Caki2 (cell line): ENCODE measurements at regions not wholly inside any gene's neighbourhood (a gene's known extent, or its start where the extent isn't known, plus 50 kb on each side); places are given as distances from the start of the nearest gene placed in this dataset.

Source experiments
- DNase-seq: peaks from one replicate; pipeline ENCODE4 v3.0.0-alpha.2; 2015; ENCODE audit warnings: low read depth
- in situ Hi-C: cut with HindIII; loops from 2 replicates; pipeline ENCODE4 v1.10.0; 2016; ENCODE audit warnings: low sequenced_read_pairs, low pct_unique_long_range_greater_than_20kb, mixed read lengths

DNA sequence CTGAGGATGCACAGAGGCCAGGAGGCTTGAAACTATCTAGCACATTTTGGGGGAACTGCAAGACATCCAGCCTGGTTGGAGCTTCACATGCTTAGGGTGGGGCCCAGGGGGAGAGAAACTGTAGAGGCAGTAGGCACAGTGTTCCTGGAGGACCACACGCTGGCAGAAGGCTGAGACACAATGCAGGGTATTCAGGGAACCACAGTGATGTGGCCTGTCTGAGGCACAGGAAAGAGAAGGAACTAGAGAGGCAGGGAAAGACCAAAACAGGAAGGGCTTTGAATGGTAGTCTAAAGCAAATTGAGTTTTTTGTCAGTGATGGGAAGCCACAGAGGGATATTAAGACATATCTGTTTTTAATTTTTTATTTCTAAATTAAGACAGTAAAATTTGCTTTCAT is 100.2 kb upstream of the PRICKLE1 start:
- no peak for DNase-seq
- in situ Hi-C loops, result no loop called here

DNA sequence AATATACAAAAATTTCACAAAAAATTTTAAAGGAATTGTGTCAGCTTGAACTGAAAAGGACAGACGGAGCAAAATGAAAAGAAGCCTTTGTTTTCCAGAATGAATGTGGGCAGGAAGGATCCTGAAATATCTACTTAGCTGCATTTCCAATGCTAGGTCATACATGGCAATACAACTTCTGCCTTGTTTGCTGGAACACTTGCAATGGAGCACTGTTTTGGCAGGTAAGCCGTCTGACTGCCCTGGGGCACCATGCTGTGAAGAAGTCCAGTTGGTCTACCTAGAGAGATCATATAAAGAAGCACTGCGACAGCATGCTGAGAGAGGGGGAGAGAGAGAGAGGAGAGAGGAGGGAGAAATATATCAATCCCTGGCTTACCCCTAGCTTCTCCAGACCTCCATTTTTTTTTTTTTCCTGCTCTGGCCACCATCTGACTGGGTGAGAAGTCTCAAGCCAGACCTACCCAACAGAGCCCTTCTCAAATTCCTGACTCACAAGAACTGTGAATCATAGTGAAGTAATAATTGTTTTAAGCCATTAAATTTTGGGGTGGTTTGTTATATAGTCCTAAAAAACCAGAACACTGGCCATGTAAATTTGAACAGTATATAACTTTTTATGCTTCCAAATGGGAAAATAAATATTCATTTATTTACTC is 97.1 kb upstream of the PRICKLE1 start:
- no peak for DNase-seq
- in situ Hi-C loops, result no loop called here

DNA sequence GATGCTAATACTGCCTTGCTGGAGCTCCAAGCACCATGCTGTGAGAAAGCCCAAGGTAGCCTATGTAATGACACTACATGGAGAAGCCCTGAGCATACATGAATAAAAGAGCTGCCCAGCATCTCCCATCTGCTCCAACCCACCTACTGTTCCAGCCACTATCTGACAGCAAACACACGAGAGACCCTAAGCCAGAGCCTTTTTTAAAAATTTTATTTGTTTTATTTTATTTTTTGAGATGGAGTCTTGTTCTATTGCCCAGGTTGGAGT is 95.2 kb upstream of the PRICKLE1 start:
- in situ Hi-C loops, result no loop called here
- DNase-seq, result no peak

DNA sequence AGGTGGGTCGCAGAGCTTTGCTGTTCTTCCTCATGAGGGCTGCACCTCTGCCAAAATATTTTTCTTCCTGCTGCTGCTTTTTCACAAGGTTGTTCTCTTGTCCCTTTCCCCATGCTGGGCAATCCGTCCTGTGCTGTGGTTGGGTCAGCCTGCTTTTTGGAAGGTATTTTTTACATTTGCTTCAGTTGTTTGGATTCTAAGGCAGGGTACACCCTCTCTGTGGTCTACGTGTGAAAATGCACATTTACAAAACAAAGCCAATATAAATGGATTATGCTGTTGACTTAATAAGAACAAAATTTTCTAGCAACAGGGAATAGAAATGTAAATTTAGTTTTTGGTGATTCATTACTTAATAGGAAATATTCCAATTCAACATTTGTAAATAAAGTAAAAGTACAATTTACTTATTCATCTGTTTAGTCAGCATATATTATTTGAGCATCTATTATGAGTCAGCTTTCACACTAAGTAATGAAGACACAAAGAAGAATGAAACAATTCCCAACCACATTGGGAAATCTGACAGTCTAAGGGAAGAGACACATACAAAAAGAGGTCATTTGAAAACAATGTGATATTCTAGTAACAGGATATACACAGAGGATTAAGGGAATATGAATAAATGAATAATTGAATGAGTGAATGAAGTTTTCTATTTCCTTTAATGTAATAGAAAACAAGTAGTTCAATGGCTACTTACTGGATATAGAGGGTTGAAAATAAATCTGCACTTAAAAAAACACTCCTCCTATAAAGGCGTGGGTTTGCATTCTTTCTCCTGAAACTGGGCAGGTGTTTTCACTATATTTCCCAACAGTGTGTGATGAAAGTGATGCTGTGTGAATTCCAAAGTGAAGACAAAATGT is 94.6 kb upstream of the PRICKLE1 start:
- DNase-seq, result no peak
- in situ Hi-C loops, result no loop called here

DNA sequence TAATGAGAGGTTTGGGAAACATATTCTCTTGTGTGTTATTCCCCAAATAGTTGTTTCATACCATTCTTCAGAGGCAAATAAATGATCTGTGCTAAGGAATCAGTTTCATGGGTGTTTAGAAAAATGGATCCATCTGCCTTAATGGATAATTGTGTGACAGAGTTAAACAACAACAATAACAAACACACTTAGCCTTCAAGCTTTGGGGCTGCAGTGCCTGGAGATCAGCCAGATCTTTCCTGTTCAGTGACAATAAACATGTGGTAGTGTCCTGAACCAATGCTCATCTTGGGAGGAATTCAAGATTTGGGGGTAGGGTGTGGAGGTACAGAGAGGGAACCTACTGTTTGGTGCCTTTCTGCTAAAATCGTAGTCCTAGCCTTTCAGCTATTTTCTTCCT is 93.7 kb upstream of the PRICKLE1 start:
- in situ Hi-C loops, result no loop called here

DNA sequence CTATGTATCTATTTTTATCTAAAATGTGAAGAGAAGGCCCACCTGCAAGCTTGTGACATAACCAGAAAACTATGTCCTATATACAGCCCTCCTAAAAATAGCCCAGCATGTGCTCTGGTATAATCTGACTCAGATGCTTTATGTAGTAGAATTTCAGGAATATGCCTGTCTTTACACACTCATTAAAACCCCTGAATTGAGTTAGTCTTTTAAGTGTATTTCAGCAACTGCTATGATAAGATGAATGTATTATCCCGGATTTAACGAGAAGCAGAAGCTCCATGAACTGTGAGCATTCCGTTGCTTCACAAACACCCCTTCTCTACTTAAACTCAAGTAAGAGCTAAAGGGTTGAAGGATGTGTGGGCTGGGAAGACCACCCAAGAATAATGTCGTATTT is 89.9 kb upstream of the PRICKLE1 start:
- in situ Hi-C loops, result no loop called here
- no peak for DNase-seq

More for the DNA sequence above, 93.7 kb upstream of the PRICKLE1 start:
- DNase-seq, result no peak

DNA sequence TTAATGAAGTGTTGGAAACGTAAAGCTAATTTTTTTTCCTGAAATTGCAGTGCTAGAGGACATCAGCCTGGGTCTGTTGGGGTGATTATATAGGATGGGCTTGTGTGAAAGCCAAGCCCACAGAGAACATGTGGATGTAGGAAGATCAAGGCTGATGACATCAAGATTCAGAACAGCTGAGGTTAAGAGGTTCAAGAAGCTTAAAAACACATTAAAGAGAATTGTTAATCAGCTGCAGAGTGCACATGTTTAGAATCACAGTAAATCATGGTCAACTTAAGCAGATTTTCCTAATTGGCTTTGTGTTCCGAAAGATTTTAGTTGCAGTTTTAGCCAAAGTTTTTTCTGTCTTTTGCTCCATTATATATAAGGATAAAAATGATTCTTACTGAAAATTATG is 87.9 kb upstream of the PRICKLE1 start:
- in situ Hi-C loops, result no loop called here
- no peak for DNase-seq

DNA sequence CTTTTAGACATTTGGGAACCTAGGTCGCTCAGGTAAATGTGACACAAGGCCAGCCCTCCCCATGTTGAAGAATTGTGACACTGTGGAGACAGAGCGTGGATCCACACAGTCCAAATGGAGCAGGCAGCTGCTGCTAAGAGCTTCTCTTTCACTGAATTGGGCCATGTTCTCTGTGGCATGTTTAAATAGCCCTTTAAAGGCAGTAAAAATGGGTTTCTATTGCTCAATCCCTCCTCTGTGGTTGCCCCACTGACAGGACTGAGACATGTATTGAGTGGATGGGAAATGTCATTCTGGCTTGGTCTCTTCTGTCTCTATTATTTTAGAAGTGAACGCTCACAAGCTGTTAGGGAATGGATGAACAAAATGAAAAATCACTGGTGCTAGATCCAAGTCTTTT is 84.0 kb upstream of the PRICKLE1 start:
- DNase-seq, result no peak
- in situ Hi-C loops, result no loop called here

DNA sequence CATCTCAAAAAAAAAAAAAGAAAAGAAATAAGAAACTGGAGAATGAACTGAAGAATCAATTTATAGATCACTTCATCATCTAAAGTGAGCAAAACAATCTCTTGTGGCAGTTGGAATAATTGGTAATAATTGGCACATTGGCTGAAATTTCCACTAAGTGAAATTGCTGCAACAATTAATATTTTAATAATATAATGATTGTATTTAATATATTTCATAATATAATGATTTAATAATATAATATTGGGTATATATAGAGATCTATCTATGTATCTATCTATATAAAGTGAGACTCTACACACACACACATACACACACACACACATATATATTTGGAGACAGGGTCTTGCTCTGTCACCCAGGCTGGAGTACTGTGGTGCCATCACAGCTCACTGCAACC is 81.2 kb upstream of the PRICKLE1 start:
- in situ Hi-C loops, result no loop called here
- no peak for DNase-seq

DNA sequence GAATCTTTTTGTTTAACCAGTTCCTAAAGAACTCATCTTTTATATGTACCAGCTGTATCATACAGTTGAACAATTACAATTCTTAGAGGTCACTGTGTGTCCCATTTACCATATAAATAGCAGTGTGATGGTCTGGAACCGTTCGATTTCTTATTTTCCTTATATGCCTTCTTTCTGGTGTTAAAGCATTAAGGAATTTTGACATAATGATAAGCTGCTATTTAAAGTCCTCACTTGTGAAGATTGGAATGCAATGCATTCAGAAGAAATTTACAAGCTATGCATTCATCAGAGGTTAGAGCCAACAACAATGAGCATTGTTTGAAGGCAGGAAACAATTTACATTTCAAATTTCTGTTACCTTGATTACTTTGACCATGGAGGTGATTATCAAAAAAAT is 80.0 kb upstream of the PRICKLE1 start:
- in situ Hi-C loops, result no loop called here
- no peak for DNase-seq

DNA sequence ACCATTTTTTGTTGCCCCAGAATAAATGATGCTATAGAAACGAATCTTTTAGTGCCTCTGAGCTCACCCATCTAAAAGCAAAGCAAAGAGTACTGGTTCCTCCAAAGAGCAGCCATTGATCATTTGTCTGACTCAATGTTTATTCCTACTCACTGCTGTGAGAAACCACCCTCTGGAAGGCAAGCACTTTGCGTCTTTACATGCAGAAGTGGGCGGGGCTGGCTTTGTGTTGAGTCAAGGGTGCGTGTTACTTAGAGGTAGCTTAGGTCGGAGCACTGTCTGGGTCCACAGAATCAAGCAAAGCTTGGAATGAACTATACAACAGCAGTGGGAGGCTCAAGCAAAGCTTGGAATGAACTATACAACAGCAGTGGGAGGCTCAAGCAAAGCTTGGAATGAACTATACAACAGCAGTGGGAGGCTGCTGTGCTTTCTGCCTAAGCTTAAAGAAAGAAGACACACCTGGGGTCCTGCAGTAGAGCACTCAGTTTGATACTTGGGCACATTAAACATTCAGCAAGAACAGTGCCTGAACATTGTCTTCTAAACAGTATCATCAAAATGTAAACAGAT is 77.2 kb upstream of the PRICKLE1 start:
- in situ Hi-C loops, result no loop called here
- no peak for DNase-seq

DNA sequence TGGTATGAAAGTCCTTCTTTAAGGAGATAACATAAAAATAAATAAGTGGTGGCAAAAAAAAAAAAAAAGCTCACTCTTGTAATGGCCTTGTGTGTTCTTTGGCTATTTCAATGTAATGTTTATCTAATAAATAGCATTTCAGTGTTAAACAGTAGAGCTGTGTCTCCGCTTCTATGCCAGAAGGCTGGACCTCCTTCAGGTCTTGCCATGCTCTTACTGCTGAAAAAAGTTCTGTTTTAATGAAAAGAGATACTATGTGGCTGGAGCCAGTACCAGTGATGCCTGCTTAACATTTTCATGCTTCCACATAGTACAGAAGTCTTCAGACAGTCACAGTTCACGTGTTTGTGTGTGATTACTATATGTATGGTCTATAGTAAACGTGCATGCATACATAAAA is 74.1 kb upstream of the PRICKLE1 start:
- no peak for DNase-seq
- in situ Hi-C loops, result no loop called here

DNA sequence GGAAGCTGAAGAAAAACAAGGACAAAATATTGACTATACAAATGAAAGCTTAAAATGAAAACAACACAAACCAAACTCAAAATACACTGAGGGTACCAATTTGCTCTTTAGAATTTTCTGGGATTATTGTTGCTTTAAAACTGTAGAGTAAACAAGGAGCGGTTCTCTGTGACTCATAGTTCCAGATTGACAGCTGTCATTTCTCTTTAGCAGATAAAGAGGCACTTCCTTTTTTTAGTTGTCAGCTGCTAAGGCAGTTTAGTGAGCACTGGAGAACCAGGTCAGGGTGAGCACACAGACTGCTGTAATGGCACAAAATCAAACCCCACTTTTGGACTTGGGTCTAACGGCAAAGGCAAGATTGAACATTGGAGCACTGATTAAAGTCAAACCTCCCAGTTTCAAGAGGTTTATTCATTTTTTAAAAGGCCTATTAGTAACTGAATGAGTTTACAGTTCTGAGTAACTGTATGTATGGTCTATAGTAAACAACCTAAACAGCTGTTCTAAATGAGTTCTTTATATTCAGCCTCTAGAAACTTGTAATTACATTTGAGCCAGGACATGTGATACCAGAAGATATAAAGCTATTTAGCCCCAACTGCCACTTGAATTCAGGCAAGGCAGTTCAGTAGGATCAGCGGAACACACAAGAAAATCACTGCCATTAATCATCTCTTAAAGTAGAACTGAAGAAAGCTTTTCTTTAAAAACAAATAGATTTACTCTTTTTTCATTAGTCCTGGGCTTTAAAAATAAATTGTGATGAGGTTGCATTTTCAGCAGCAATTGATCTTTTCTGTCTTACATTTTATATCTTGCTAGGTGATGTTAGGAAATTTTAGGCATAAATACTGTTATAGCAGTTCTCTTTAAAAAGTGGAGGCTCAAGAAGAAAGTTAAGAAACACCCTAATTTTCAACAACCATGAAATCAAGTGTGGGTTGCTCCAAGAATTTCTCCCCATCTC is 71.7 kb upstream of the PRICKLE1 start:
- in situ Hi-C loops, result no loop called here
- DNase-seq, result no peak

DNA sequence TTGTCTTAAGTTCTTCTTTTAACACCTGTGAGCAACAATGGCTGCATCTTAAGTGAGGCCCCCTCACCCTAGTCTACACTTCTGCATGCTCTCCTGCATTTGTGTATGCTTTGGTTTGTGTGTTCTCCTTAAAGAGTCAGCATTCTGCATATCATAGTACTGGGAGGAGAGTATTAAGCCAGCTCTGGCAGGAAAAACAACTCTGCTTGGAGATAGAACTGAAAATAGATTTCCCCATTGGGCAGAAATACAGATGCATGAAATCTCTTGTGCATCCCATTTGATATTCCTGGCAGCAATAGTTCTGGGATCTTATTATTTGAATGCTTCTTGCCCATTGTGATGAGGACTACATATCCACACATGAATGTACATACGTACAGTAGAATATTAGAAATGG is 70.6 kb upstream of the PRICKLE1 start:
- in situ Hi-C loops, result no loop called here
- no peak for DNase-seq

DNA sequence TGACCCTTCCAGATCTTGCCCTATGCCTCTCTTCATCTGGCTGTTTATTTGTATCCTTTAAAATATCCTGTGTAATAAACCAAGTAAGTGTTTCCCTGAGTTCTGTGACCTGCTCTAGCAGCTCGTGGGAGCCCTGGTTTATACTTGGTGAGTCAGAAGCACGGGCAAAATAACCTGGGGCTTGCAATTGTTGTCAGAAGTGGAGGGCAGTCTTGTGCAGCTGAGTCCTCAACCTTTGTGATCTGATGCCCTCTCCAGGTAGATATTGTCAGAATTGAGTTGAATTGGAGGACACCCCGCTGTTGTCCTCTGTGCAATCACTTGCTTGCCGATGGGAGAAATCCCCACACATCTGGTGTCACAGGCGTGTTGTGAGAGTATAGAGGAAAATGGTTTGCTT is 62.5 kb upstream of the PRICKLE1 start:
- in situ Hi-C loops, result no loop called here

DNA sequence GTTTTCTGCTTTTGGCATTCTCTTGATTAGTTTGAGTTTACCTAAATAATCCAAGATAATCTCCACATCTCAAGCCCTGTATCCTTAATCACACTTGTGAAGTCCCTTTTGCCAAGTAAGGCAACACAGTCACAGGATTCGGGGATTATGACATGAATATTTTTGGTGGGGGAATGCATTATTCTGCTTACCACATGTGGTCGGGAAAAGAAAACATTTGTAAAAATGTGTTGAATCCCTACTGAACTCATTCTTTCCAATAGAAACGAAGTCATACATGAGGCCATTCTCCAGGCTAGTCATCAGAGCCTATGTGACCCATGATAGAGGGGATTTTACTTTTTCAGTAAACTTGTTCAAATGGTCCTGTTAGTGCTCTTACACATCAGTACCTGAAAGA is 58.5 kb upstream of the PRICKLE1 start:
- in situ Hi-C loops, result no loop called here
- no peak for DNase-seq

More for the DNA sequence above, 62.5 kb upstream of the PRICKLE1 start:
- DNase-seq, result peak; percentile 23

DNA sequence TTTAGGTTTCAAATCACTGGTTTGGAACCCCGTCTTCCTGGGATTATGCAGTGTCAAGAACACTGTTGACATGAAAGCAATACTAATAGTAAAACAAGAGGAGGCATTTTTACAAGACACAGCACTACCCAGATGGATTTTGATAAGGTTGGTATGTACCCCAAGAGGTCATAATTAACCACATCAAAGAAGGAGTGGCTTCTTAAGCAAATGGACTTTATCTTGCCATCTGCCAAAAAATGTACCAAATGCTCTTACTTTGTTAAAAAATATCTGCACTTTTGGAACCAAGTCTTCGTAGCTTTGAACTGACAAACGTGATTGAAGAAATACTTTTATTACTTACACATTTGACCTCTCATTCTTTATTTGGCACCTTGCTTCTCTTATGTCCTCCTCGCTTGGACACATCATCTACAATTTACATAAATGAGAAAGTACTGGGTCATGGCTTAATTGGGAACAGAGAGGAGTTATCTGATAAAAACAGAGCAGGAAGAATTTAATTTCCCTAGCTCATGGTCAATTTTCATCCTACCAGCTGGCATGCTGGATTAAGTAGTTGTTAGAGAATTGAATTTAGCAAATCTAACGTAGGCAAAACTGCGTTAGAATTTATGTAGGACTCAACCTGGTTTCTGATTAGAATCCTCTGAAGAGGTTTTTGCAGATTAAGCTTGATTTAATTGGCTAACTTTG is 54.5 kb upstream of the PRICKLE1 start:
- no peak for DNase-seq
- in situ Hi-C loops, result no loop called here

DNA sequence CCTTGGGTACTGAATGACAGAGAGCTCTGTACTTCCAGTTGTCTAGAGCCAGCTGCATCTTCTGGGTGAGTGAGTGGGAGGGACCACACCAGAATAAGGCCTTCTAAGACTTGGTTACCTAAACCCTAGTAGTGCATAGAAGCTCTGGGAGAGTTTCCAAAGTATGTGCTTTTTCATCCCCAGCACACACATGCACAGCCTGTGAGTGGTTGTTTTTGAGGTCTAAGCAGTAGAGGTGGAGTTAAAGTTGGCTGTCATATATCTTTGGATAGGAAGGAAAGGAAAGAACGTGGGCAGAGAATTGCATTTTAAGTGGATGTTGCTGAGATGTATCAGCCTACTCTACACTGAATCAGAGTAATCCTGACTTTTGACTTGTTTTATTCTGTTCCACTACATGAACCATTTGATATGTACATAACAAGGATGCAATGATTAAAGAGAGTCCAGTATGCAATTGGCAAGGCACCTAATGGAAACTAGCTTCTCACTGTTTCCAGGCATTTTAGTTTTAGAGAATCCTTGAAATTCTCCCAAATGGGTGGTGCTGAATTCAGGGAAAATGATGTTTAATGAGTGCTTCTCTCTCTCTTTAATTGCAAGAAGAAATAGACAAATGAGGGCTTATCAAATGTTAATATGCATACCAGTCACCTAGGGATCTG is 51.8 kb upstream of the PRICKLE1 start:
- no peak for DNase-seq

More for the DNA sequence above, 51.8 kb upstream of the PRICKLE1 start:
- in situ Hi-C loops, result no loop called here
